ENCODE measurements at regions not wholly inside any gene's neighbourhood (a gene's known extent, or its start where the extent isn't known, plus 50 kb on each side); places are given as distances from the start of the nearest gene placed in this dataset.

- POLR2A ChIA-PET, result no interaction called here
- ATAC-seq, result no peak
Observed at GRCh38 chr4:36471903-36472302, 190.5 kb downstream of the DTHD1 start.

GRCh38 chr4:36476135-36476534, 194.7 kb downstream of the DTHD1 start:
- Histone ChIP-seq H4K20me1 (replicated peaks; ENCODE audit: control insufficient read depth, insufficient read depth, low read length) (no peaks in the 10 kb centered on the region), H3K4me2 (ENCODE audit: insufficient read depth, low read length) (no peak overlapping the region), H3K79me2 (ENCODE audit: control insufficient read depth, insufficient read depth, low read length) (no peaks in the 10 kb centered on the region), H3K4me3 (no peak overlapping the region), H3K36me3 (ENCODE audit: control insufficient read depth, insufficient read depth, low read length) (no peaks in the 10 kb centered on the region), H3K4me1 (replicated peaks in 1 of 2; ENCODE audit: control insufficient read depth in 2 of 2, insufficient read depth in 2 of 2, low read length in 2 of 2) (no peaks in the 10 kb centered on the region), H2AFZ (ENCODE audit: low read depth, low read length) (no peak overlapping the region), H3K27ac (ENCODE audit: extremely low read depth, low read depth, low read length) (no peak overlapping the region), H3K27me3 (ENCODE audit: control insufficient read depth in 2 of 2, insufficient read depth in 2 of 2, low read length in 2 of 2) (no peaks in the 10 kb centered on the region), H3K9me1 (ENCODE audit: control insufficient read depth, insufficient read depth, low read length) (no peaks in the 10 kb centered on the region), H3K9me3 (replicated peaks; ENCODE audit: control insufficient read depth, insufficient read depth, low read depth, low read length) (no peaks in the 10 kb centered on the region), H3K9ac (ENCODE audit: insufficient read depth in 1 of 2, low read depth in 2 of 2, low read length in 2 of 2) (no peak overlapping the region)
- ChIA-PET CTCF (ENCODE audit: low intra/inter-chr PET ratio) (no interaction called here), POLR2A (no interaction called here)
- no peak for DNase-seq (ENCODE audit: extremely low read depth in 1 of 4, low spot score in 3 of 4)
- no TSS peak for BruUV-seq (replicated peaks)
- FAIRE-seq, result no peak
- WGBS (ENCODE audit: insufficient coverage, low coverage, missing lambda C conversion rate), result 6% methylated on average over 4 of the region's 4 CpGs
- intact Hi-C loops (cut with micrococcal nuclease) (no loop called here), in situ Hi-C loops (cut with MboI) (no loop called here)
- ATAC-seq, result no peak
- no peak for TF ChIP-seq PATZ1 (CRISPR knock-in tag; IDR thresholded peaks at IDR 0.05; ENCODE audit: borderline replicate concordance)
- no peak for TF ChIP-seq KLF16 (IDR thresholded peaks at IDR 0.05)
- no peak for TF ChIP-seq HNRNPUL1 (IDR thresholded peaks at IDR 0.05; ENCODE audit: low read length)
- no peak for TF ChIP-seq ZNF707 (CRISPR knock-in tag; conservative IDR thresholded peaks at IDR 0.05)
- no peak for TF ChIP-seq NFRKB (IDR thresholded peaks at IDR 0.05; ENCODE audit: low read depth)
- TF ChIP-seq SRSF9 (IDR thresholded peaks at IDR 0.05; ENCODE audit: borderline replicate concordance, low read depth, low read length), result no peak
- no peak for TF ChIP-seq HES1 (IDR thresholded peaks at IDR 0.05; ENCODE audit: low read depth)
- TF ChIP-seq POLR3G (IDR thresholded peaks at IDR 0.05; ENCODE audit: extremely low read depth, insufficient read length, insufficient replicate concordance), result no peak
- TF ChIP-seq KLF1 (tag; IDR thresholded peaks at IDR 0.05), result no peak
- no peak for TF ChIP-seq SAFB2 (IDR thresholded peaks at IDR 0.05; ENCODE audit: borderline replicate concordance, low read depth, low read length, severe bottlenecking)
- no peak for TF ChIP-seq ID3 (CRISPR knock-in tag; IDR thresholded peaks at IDR 0.05)
- TF ChIP-seq ID3 (tag; IDR thresholded peaks at IDR 0.05), result no peak
- TF ChIP-seq RBM39 (optimal IDR thresholded peaks at IDR 0.05; ENCODE audit: low read depth, low read length), result no peak

More at GRCh38 chr4:36471903-36472302, 190.5 kb downstream of the DTHD1 start:
- H3K4me1 ChIP-seq (replicated peaks in 1 of 2; ENCODE audit: control insufficient read depth in 2 of 2, insufficient read depth in 2 of 2, low read length in 2 of 2), result no peaks in the 10 kb centered on the region
- H3K79me2 ChIP-seq (ENCODE audit: control insufficient read depth, insufficient read depth, low read length), result no peaks in the 10 kb centered on the region
- H4K20me1 ChIP-seq (replicated peaks; ENCODE audit: control insufficient read depth, insufficient read depth, low read length), result no peaks in the 10 kb centered on the region
- H3K9me1 ChIP-seq (ENCODE audit: control insufficient read depth, insufficient read depth, low read length), result no peaks in the 10 kb centered on the region
- in situ Hi-C loops (cut with MboI), result no loop called here
- no peak overlapping the region for H3K4me2 ChIP-seq (ENCODE audit: insufficient read depth, low read length)
- FAIRE-seq, result no peak
- no peaks in the 10 kb centered on the region for H3K36me3 ChIP-seq (ENCODE audit: control insufficient read depth, insufficient read depth, low read length)
- 7% methylated on average over 2 of the region's 2 CpGs for WGBS (ENCODE audit: insufficient coverage, low coverage, missing lambda C conversion rate)
- H3K4me3 ChIP-seq, result no peak overlapping the region
- intact Hi-C loops (cut with micrococcal nuclease), result no loop called here
- TF ChIP-seq ZNF668 (CRISPR knock-in tag; IDR thresholded peaks at IDR 0.05) (no peak), MBD2 (IDR thresholded peaks at IDR 0.05; ENCODE audit: borderline replicate concordance, low read depth) (no peak), ZNF121 (CRISPR knock-in tag; conservative IDR thresholded peaks at IDR 0.05) (no peak), MEIS2 (IDR thresholded peaks at IDR 0.05; ENCODE audit: partially characterized antibody) (no peak), FOXJ3 (CRISPR knock-in tag; IDR thresholded peaks at IDR 0.05) (no peak), L3MBTL2 (IDR thresholded peaks at IDR 0.05) (no peak), NFE2L1 (tag; IDR thresholded peaks at IDR 0.05; ENCODE audit: borderline replicate concordance, low read depth) (no peak)
- CTCF ChIA-PET (ENCODE audit: low intra/inter-chr PET ratio), result no interaction called here
- DNase-seq (ENCODE audit: extremely low read depth in 1 of 4, low spot score in 3 of 4), result no peak
- H3K27me3 ChIP-seq (ENCODE audit: control insufficient read depth in 2 of 2, insufficient read depth in 2 of 2, low read length in 2 of 2), result no peaks in the 10 kb centered on the region
- no peak overlapping the region for H3K27ac ChIP-seq (ENCODE audit: extremely low read depth, low read depth, low read length)
- BruUV-seq (replicated peaks), result no TSS peak
- H2AFZ ChIP-seq (ENCODE audit: low read depth, low read length), result no peak overlapping the region
- no peak overlapping the region for H3K9ac ChIP-seq (ENCODE audit: insufficient read depth in 1 of 2, low read depth in 2 of 2, low read length in 2 of 2)
- no peaks in the 10 kb centered on the region for H3K9me3 ChIP-seq (replicated peaks; ENCODE audit: control insufficient read depth, insufficient read depth, low read depth, low read length)
